ENCODE measurements at regions not wholly inside any gene's neighbourhood (a gene's known extent, or its start where the extent isn't known, plus 50 kb on each side); places are given as distances from the start of the nearest gene placed in this dataset.

- H3K4me1 ChIP-seq (ENCODE audit: control insufficient read depth in 2 of 2, insufficient read depth in 2 of 2, low read length in 2 of 2) = peaks cover 0 to 5% of the 10 kb centered on the region in 2 donors
- H3K9me3 ChIP-seq (ENCODE audit: control insufficient read depth in 2 of 2, low read length in 2 of 2) = no peaks in the 10 kb centered on the region
- H3K9ac ChIP-seq (ENCODE audit: low read depth in 1 of 2, low read length in 2 of 2) = no peak overlapping the region
- no peaks in the 10 kb centered on the region for H3K36me3 ChIP-seq (ENCODE audit: control insufficient read depth in 2 of 2, insufficient read depth in 2 of 2, low read length in 2 of 2)
- H3K4me3 ChIP-seq (ENCODE audit: low read length in 2 of 2) = no peak overlapping the region
- peaks cover 2 to 7% of the 10 kb centered on the region in 2 donors for H3K27me3 ChIP-seq (ENCODE audit: control insufficient read depth in 2 of 2, insufficient read depth in 2 of 2, low read length in 2 of 2)
- H3K27ac ChIP-seq (ENCODE audit: low read depth in 2 of 2, low read length in 2 of 2) = no peak overlapping the region
These were observed 79.6 kb downstream of the RTP5 start for GRCh38 chr2:241948901-241949735.

GRCh38 chr2:241949736-241950412, 80.3 kb downstream of the RTP5 start:
- H3K4me3 ChIP-seq (ENCODE audit: low read length in 2 of 2) = no peak overlapping the region
- no peak overlapping the region for H3K9ac ChIP-seq (ENCODE audit: low read depth in 1 of 2, low read length in 2 of 2)
- H3K27me3 ChIP-seq (ENCODE audit: control insufficient read depth in 2 of 2, insufficient read depth in 2 of 2, low read length in 2 of 2) = peaks cover 2 to 7% of the 10 kb centered on the region in 2 donors
- H3K27ac ChIP-seq (ENCODE audit: low read depth in 2 of 2, low read length in 2 of 2) = no peak overlapping the region
- H3K4me1 ChIP-seq (ENCODE audit: control insufficient read depth in 2 of 2, insufficient read depth in 2 of 2, low read length in 2 of 2) = peaks cover 0 to 5% of the 10 kb centered on the region in 2 donors
- no peaks in the 10 kb centered on the region for H3K36me3 ChIP-seq (ENCODE audit: control insufficient read depth in 2 of 2, insufficient read depth in 2 of 2, low read length in 2 of 2)
- no peaks in the 10 kb centered on the region for H3K9me3 ChIP-seq (ENCODE audit: control insufficient read depth in 2 of 2, low read length in 2 of 2)

GRCh38 chr2:241950413-241951315, 81.1 kb downstream of the RTP5 start:
- no peaks in the 10 kb centered on the region for H3K9me3 ChIP-seq (ENCODE audit: control insufficient read depth in 2 of 2, low read length in 2 of 2)
- no peak overlapping the region for H3K4me3 ChIP-seq (ENCODE audit: low read length in 2 of 2)
- no peak overlapping the region for H3K27ac ChIP-seq (ENCODE audit: low read depth in 2 of 2, low read length in 2 of 2)
- H3K9ac ChIP-seq (ENCODE audit: low read depth in 1 of 2, low read length in 2 of 2) = peak overlapping the region in 1 of 2 donors; percentile 26
- peaks cover 2 to 7% of the 10 kb centered on the region in 2 donors for H3K27me3 ChIP-seq (ENCODE audit: control insufficient read depth in 2 of 2, insufficient read depth in 2 of 2, low read length in 2 of 2)
- no peaks in the 10 kb centered on the region for H3K36me3 ChIP-seq (ENCODE audit: control insufficient read depth in 2 of 2, insufficient read depth in 2 of 2, low read length in 2 of 2)
- H3K4me1 ChIP-seq (ENCODE audit: control insufficient read depth in 2 of 2, insufficient read depth in 2 of 2, low read length in 2 of 2) = peaks cover 0 to 5% of the 10 kb centered on the region in 2 donors

GRCh38 chr2:241951316-241951700, 81.8 kb downstream of the RTP5 start:
- H3K4me3 ChIP-seq (ENCODE audit: low read length in 2 of 2) = no peak overlapping the region
- H3K36me3 ChIP-seq (ENCODE audit: control insufficient read depth in 2 of 2, insufficient read depth in 2 of 2, low read length in 2 of 2) = no peaks in the 10 kb centered on the region
- peaks cover 2 to 7% of the 10 kb centered on the region in 2 donors for H3K27me3 ChIP-seq (ENCODE audit: control insufficient read depth in 2 of 2, insufficient read depth in 2 of 2, low read length in 2 of 2)
- no peaks in the 10 kb centered on the region for H3K9me3 ChIP-seq (ENCODE audit: control insufficient read depth in 2 of 2, low read length in 2 of 2)
- H3K9ac ChIP-seq (ENCODE audit: low read depth in 1 of 2, low read length in 2 of 2) = peak overlapping the region in 1 of 2 donors; percentile 26
- peaks cover 0 to 5% of the 10 kb centered on the region in 2 donors for H3K4me1 ChIP-seq (ENCODE audit: control insufficient read depth in 2 of 2, insufficient read depth in 2 of 2, low read length in 2 of 2)
- no peak overlapping the region for H3K27ac ChIP-seq (ENCODE audit: low read depth in 2 of 2, low read length in 2 of 2)

GRCh38 chr2:241951920-241952319, 82.4 kb downstream of the RTP5 start:
- H3K27me3 ChIP-seq (ENCODE audit: control insufficient read depth in 2 of 2, insufficient read depth in 2 of 2, low read length in 2 of 2) = peaks cover 2 to 7% of the 10 kb centered on the region in 2 donors
- no peak overlapping the region for H3K4me3 ChIP-seq (ENCODE audit: low read length in 2 of 2)
- peaks cover 0 to 5% of the 10 kb centered on the region in 2 donors for H3K4me1 ChIP-seq (ENCODE audit: control insufficient read depth in 2 of 2, insufficient read depth in 2 of 2, low read length in 2 of 2)
- H3K36me3 ChIP-seq (ENCODE audit: control insufficient read depth in 2 of 2, insufficient read depth in 2 of 2, low read length in 2 of 2) = no peaks in the 10 kb centered on the region
- H3K9me3 ChIP-seq (ENCODE audit: control insufficient read depth in 2 of 2, low read length in 2 of 2) = no peaks in the 10 kb centered on the region
- no peak overlapping the region for H3K27ac ChIP-seq (ENCODE audit: low read depth in 2 of 2, low read length in 2 of 2)
- H3K9ac ChIP-seq (ENCODE audit: low read depth in 1 of 2, low read length in 2 of 2) = no peak overlapping the region

- H3K4me1 ChIP-seq (ENCODE audit: control insufficient read depth in 2 of 2, insufficient read depth in 2 of 2, low read length in 2 of 2) = peaks cover 0 to 5% of the 10 kb centered on the region in 2 donors
- H3K4me3 ChIP-seq (ENCODE audit: low read length in 2 of 2) = no peak overlapping the region
- H3K36me3 ChIP-seq (ENCODE audit: control insufficient read depth in 2 of 2, insufficient read depth in 2 of 2, low read length in 2 of 2) = no peaks in the 10 kb centered on the region
- H3K27ac ChIP-seq (ENCODE audit: low read depth in 2 of 2, low read length in 2 of 2) = no peak overlapping the region
- H3K9me3 ChIP-seq (ENCODE audit: control insufficient read depth in 2 of 2, low read length in 2 of 2) = no peaks in the 10 kb centered on the region
- no peak overlapping the region for H3K9ac ChIP-seq (ENCODE audit: low read depth in 1 of 2, low read length in 2 of 2)
- peaks cover 2 to 7% of the 10 kb centered on the region in 2 donors for H3K27me3 ChIP-seq (ENCODE audit: control insufficient read depth in 2 of 2, insufficient read depth in 2 of 2, low read length in 2 of 2)
These were observed 83.3 kb downstream of the RTP5 start for GRCh38 chr2:241952816-241953215.

- H3K4me3 ChIP-seq (ENCODE audit: low read length in 2 of 2) = no peak overlapping the region
- peaks cover 0 to 5% of the 10 kb centered on the region in 2 donors for H3K4me1 ChIP-seq (ENCODE audit: control insufficient read depth in 2 of 2, insufficient read depth in 2 of 2, low read length in 2 of 2)
- no peaks in the 10 kb centered on the region for H3K9me3 ChIP-seq (ENCODE audit: control insufficient read depth in 2 of 2, low read length in 2 of 2)
These were observed 83.9 kb downstream of the RTP5 start for GRCh38 chr2:241953324-241953928.

GRCh38 chr2:241956521-241957110, 87.1 kb downstream of the RTP5 start:
- no peak overlapping the region for H3K9ac ChIP-seq (ENCODE audit: low read depth in 1 of 2, low read length in 2 of 2)
- no peaks in the 10 kb centered on the region for H3K9me3 ChIP-seq (ENCODE audit: control insufficient read depth in 2 of 2, low read length in 2 of 2)
- no peaks in the 10 kb centered on the region for H3K4me1 ChIP-seq (ENCODE audit: control insufficient read depth in 2 of 2, insufficient read depth in 2 of 2, low read length in 2 of 2)
- no peaks in the 10 kb centered on the region for H3K36me3 ChIP-seq (ENCODE audit: control insufficient read depth in 2 of 2, insufficient read depth in 2 of 2, low read length in 2 of 2)
- no peak overlapping the region for H3K27ac ChIP-seq (ENCODE audit: low read depth in 2 of 2, low read length in 2 of 2)
- H3K27me3 ChIP-seq (ENCODE audit: control insufficient read depth in 2 of 2, insufficient read depth in 2 of 2, low read length in 2 of 2) = no peaks in the 10 kb centered on the region
- no peak overlapping the region for H3K4me3 ChIP-seq (ENCODE audit: low read length in 2 of 2)

More at GRCh38 chr2:241953324-241953928, 83.9 kb downstream of the RTP5 start:
- H3K27ac ChIP-seq (ENCODE audit: low read depth in 2 of 2, low read length in 2 of 2) = no peak overlapping the region
- no peaks in the 10 kb centered on the region for H3K36me3 ChIP-seq (ENCODE audit: control insufficient read depth in 2 of 2, insufficient read depth in 2 of 2, low read length in 2 of 2)
- H3K27me3 ChIP-seq (ENCODE audit: control insufficient read depth in 2 of 2, insufficient read depth in 2 of 2, low read length in 2 of 2) = peaks cover 2 to 7% of the 10 kb centered on the region in 2 donors
- no peak overlapping the region for H3K9ac ChIP-seq (ENCODE audit: low read depth in 1 of 2, low read length in 2 of 2)

- Histone ChIP-seq H3K36me3 (ENCODE audit: control insufficient read depth in 2 of 2, insufficient read depth in 2 of 2, low read length in 2 of 2) (no peaks in the 10 kb centered on the region), H3K9ac (ENCODE audit: low read depth in 1 of 2, low read length in 2 of 2) (no peak overlapping the region), H3K27me3 (ENCODE audit: control insufficient read depth in 2 of 2, insufficient read depth in 2 of 2, low read length in 2 of 2) (no peaks in the 10 kb centered on the region), H3K27ac (ENCODE audit: low read depth in 2 of 2, low read length in 2 of 2) (no peak overlapping the region), H3K4me3 (ENCODE audit: low read length in 2 of 2) (no peak overlapping the region), H3K9me3 (ENCODE audit: control insufficient read depth in 2 of 2, low read length in 2 of 2) (no peaks in the 10 kb centered on the region), H3K4me1 (ENCODE audit: control insufficient read depth in 2 of 2, insufficient read depth in 2 of 2, low read length in 2 of 2) (no peaks in the 10 kb centered on the region)
These were observed 87.7 kb downstream of the RTP5 start for GRCh38 chr2:241957276-241957675.

Data from mucosa of rectum (tissue), 2 donors.